Thoracic aorta (tissue), 2 donors: ENCODE measurements at regions not wholly inside any gene's neighbourhood (a gene's known extent, or its start where the extent isn't known, plus 50 kb on each side); places are given as distances from the start of the nearest gene placed in this dataset.

Source experiments
- ATAC-seq: fragments of 150-250 bp; one replicate; pipeline ENCODE4 v1.8.0; 2017; ENCODE audit warnings: low read depth; ENCODE audit not compliant: insufficient number of reproducible peaks, low FRiP score
- DNase-seq: peaks from one replicate; pipeline ENCODE4 v3.0.0-alpha.2; 2020; ENCODE audit warnings: low spot score
- H3K27ac ChIP-seq, 2 donors: fragments of 200-600 bp; sonication (generic); 1 replicate in 1 of 2; 2 replicates in 1 of 2; pipeline ENCODE4 v1.5.1; 2016; ENCODE audit warnings: mild to moderate bottlenecking in 2 of 2, moderate library complexity in 2 of 2
- H3K27me3 ChIP-seq: fragments of 200-600 bp; sonication (generic); replicated peaks from 2 replicates; pipeline ENCODE4 v1.6.0; 2016; ENCODE audit warnings: mild to moderate bottlenecking; ENCODE audit not compliant: insufficient read depth
- H3K36me3 ChIP-seq: fragments of 200-600 bp; sonication (generic); one replicate; pipeline ENCODE4 v1.5.1; 2016
- H3K4me1 ChIP-seq, 2 donors: fragments of 200-600 bp; sonication (generic); 1 replicate in 1 of 2; 2 replicates in 1 of 2; pipeline versions ENCODE4 v1.5.1 to v1.6.0; 2016; ENCODE audit warnings: low read depth in 2 of 2, mild to moderate bottlenecking in 1 of 2; ENCODE audit not compliant: control insufficient read depth in 1 of 2
- H3K4me3 ChIP-seq: fragments of 200-600 bp; sonication (generic); 2 replicates; pipeline ENCODE4 v1.5.1; 2016; ENCODE audit warnings: mild to moderate bottlenecking
- H3K9me3 ChIP-seq: fragments of 200-600 bp; sonication (generic); 2 replicates; pipeline ENCODE4 v1.5.1; 2016
- CTCF ChIP-seq: fragments of 200-600 bp; sonication (generic); IDR thresholded peaks from one replicate; pipeline ENCODE4 v1.5.1; 2019; ENCODE audit warnings: antibody characterized with exemption

- no peak for DNase-seq
- Histone ChIP-seq H3K4me1 (no peaks in the 10 kb centered on the region), H3K4me3 (no peak overlapping the region), H3K36me3 (no peaks in the 10 kb centered on the region), H3K27ac (no peak overlapping the region), H3K9me3 (no peaks in the 10 kb centered on the region), H3K27me3 (no peaks in the 10 kb centered on the region)
- no peak for ATAC-seq
- no peak for TF ChIP-seq CTCF
Measured at GRCh38 chr1:84740050-84740714, 49.9 kb upstream of the SSX2IP start.
